Spleen (tissue), 7 donors: ENCODE measurements at regions not wholly inside any gene's neighbourhood (a gene's known extent, or its start where the extent isn't known, plus 50 kb on each side); places are given as distances from the start of the nearest gene placed in this dataset.

Experiments used
- POLR2A ChIP-seq, 3 donors: fragments of 450-650 bp; IDR thresholded peaks; one replicate each; pipeline ENCODE4 v1.5.1; 2017; ENCODE audit warnings: antibody characterized with exemption in 3 of 3, mild to moderate bottlenecking in 1 of 3
- POLR2AphosphoS5 ChIP-seq, 3 donors: sonication (generic); formaldehyde crosslinking; IDR thresholded peaks; one replicate each; pipeline ENCODE4 v1.5.1; 2017; ENCODE audit warnings: antibody characterized with exemption in 3 of 3
- TF ChIP-seq, protein P1 (sequence below), 11 experiments: fragments of 200-600 bp in 7 of 11; fragments of 450-650 bp in 4 of 11; sonication (generic) in 4 of 11; IDR thresholded peaks in 8 of 11; conservative IDR thresholded peaks in 3 of 11; 1 replicate in 7 of 11; 2 replicates in 4 of 11; pipeline versions ENCODE4 v1.4.0 to v1.8.0; 2016 to 2021; ENCODE audit warnings: antibody characterized with exemption in 11 of 11, inconsistent platforms in 4 of 11, mild to moderate bottlenecking in 1 of 11
- donor health status: DM: no; HTN: no; CAD: no; lungs with moderate emphysema.
- donor health status: DM: no; HTN: no; CAD: no.
- donor health status: DM: no; HTN: no; CAD: no.

GRCh38 chr15:35774653-35775052, 228.7 kb upstream of the DPH6 start:
- TF ChIP-seq, protein P1, sequence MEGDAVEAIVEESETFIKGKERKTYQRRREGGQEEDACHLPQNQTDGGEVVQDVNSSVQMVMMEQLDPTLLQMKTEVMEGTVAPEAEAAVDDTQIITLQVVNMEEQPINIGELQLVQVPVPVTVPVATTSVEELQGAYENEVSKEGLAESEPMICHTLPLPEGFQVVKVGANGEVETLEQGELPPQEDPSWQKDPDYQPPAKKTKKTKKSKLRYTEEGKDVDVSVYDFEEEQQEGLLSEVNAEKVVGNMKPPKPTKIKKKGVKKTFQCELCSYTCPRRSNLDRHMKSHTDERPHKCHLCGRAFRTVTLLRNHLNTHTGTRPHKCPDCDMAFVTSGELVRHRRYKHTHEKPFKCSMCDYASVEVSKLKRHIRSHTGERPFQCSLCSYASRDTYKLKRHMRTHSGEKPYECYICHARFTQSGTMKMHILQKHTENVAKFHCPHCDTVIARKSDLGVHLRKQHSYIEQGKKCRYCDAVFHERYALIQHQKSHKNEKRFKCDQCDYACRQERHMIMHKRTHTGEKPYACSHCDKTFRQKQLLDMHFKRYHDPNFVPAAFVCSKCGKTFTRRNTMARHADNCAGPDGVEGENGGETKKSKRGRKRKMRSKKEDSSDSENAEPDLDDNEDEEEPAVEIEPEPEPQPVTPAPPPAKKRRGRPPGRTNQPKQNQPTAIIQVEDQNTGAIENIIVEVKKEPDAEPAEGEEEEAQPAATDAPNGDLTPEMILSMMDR (IDR thresholded peaks at IDR 0.05 in 8 of 11, conservative IDR thresholded peaks at IDR 0.05 in 3 of 11): no peak
- TF ChIP-seq POLR2AphosphoS5 (IDR thresholded peaks at IDR 0.05): no peak
- TF ChIP-seq POLR2A (IDR thresholded peaks at IDR 0.05): no peak
